OCI-LY7 (cell line): ENCODE measurements at regions not wholly inside any gene's neighbourhood (a gene's known extent, or its start where the extent isn't known, plus 50 kb on each side); places are given as distances from the start of the nearest gene placed in this dataset.

Source experiments
- BruUV-seq: library from RNA; stranded (reverse); fragments of 400-500 nt; replicated peaks from 2 replicates; lab custom pipeline; 2021; lab: Mats Ljungman, UMichigan
- CTCF ChIA-PET: fragments of 300-600 bp; sonication (Branson Sonifier 250); formaldehyde crosslinking; loops from one replicate; lab custom pipeline; 2022; ENCODE audit warnings: antibody characterized with exemption; ENCODE audit not compliant: unreplicated experiment; lab: Charles Lee
- POLR2A ChIA-PET: fragments of 300-600 bp; sonication (Branson Sonifier 250); formaldehyde crosslinking; loops from one replicate; lab custom pipeline; 2022; ENCODE audit warnings: antibody characterized with exemption; lab: Charles Lee
- DNase-seq: peaks from one replicate; pipeline ENCODE4 v3.0.0-alpha.2; 2015; ENCODE audit warnings: low spot score
- H2AFZ ChIP-seq: fragments of 200-600 bp; sonication (generic), shearing (Covaris generic); 2 replicates; pipeline ENCODE4 v1.6.1; 2014; ENCODE audit warnings: mild to moderate bottlenecking, antibody characterized with exemption, low read length, moderate library complexity
- H3K27ac ChIP-seq: fragments of 200-600 bp; sonication (generic); 2 replicates; pipeline ENCODE4 v1.5.1; 2014; ENCODE audit warnings: mixed run types, low read depth, mild to moderate bottlenecking, moderate library complexity, low read length, inconsistent platforms; ENCODE audit not compliant: poor library complexity, severe bottlenecking
- H3K36me3 ChIP-seq: fragments of 200-600 bp; sonication (generic); 2 replicates; pipeline ENCODE4 v1.6.1; 2014; ENCODE audit warnings: mild to moderate bottlenecking, antibody characterized with exemption, low read length, moderate library complexity, mixed read lengths; ENCODE audit not compliant: insufficient read depth
- H3K4me1 ChIP-seq: fragments of 200-600 bp; sonication (generic); 2 replicates; pipeline ENCODE4 v1.5.1; 2014; ENCODE audit warnings: mild to moderate bottlenecking, low read length; ENCODE audit not compliant: insufficient read depth, poor library complexity, severe bottlenecking
- H3K4me2 ChIP-seq: fragments of 200-600 bp; sonication (generic); 2 replicates; pipeline ENCODE4 v1.6.1; 2014; ENCODE audit warnings: mild to moderate bottlenecking, low read length
- H3K4me3 ChIP-seq: fragments of 200-600 bp; sonication (generic); 2 replicates; pipeline ENCODE4 v1.5.1; 2014; ENCODE audit warnings: mild to moderate bottlenecking, low read depth, low read length; ENCODE audit not compliant: poor library complexity, severe bottlenecking
- H3K79me2 ChIP-seq: fragments of 200-600 bp; sonication (generic); 2 replicates; pipeline ENCODE4 v1.6.1; 2016; ENCODE audit warnings: low read depth, mild to moderate bottlenecking, low read length, moderate library complexity, mixed read lengths; ENCODE audit not compliant: insufficient read depth
- H3K9me2 ChIP-seq: fragments of 200-600 bp; sonication (generic); 2 replicates; pipeline ENCODE4 v1.6.1; 2016; ENCODE audit warnings: mild to moderate bottlenecking, low read length, mixed read lengths; ENCODE audit not compliant: insufficient read depth
- H3K9me3 ChIP-seq: fragments of 200-600 bp; sonication (generic); 2 replicates; pipeline ENCODE4 v1.6.1; 2014; ENCODE audit warnings: mild to moderate bottlenecking, mixed run types, low read length, mixed read lengths
- H4K20me1 ChIP-seq: fragments of 200-600 bp; sonication (generic); 2 replicates; pipeline ENCODE4 v1.6.1; 2014; ENCODE audit warnings: mild to moderate bottlenecking, antibody characterized with exemption, low read length, moderate library complexity, mixed read lengths; ENCODE audit not compliant: insufficient read depth
- CTCF ChIP-seq: fragments of 200-600 bp; sonication (generic); conservative IDR thresholded peaks from 2 replicates; pipeline ENCODE4 v1.5.1; 2014; ENCODE audit warnings: mild to moderate bottlenecking, antibody characterized with exemption, low read length, moderate library complexity, mixed read lengths
- EZH2phosphoT487 ChIP-seq: fragments of 200-600 bp; sonication (generic); IDR thresholded peaks from 2 replicates; pipeline ENCODE4 v1.6.1; 2018; ENCODE audit warnings: low read depth, borderline replicate concordance, mild to moderate bottlenecking, mixed run types, antibody characterized with exemption, low read length, moderate library complexity, mixed read lengths
- intact Hi-C: fragments of 100-400 bp; cut with micrococcal nuclease; formaldehyde crosslinking; loops from one replicate; pipeline ENCODE4 v1.10.0; 2022; ENCODE audit not compliant: unreplicated experiment

GRCh38 chr6:9064156-9064555, 628.8 kb upstream of the SLC35B3 start:
- intact Hi-C loops, result no loop called here
- Histone ChIP-seq H3K79me2 (no peaks in the 10 kb centered on the region), H3K4me3 (no peak overlapping the region), H2AFZ (no peak overlapping the region), H3K9me3 (no peaks in the 10 kb centered on the region), H3K4me1 (no peaks in the 10 kb centered on the region), H4K20me1 (no peaks in the 10 kb centered on the region), H3K36me3 (no peaks in the 10 kb centered on the region), H3K9me2 (no peaks in the 10 kb centered on the region), H3K27ac (no peak overlapping the region), H3K4me2 (no peak overlapping the region)
- CTCF ChIA-PET, result no interaction called here
- no peak for DNase-seq
- no TSS peak for BruUV-seq
- TF ChIP-seq CTCF (no peak), EZH2phosphoT487 (no peak)
- POLR2A ChIA-PET, result interaction anchor here (0.6 kb wide), 1 partner anchor 1977 kb away, joined by 3 read pairs; no protein-coding TSS in a partner anchor

- H3K79me2 ChIP-seq, result no peaks in the 10 kb centered on the region
- no peaks in the 10 kb centered on the region for H3K4me1 ChIP-seq
- no peaks in the 10 kb centered on the region for H3K9me3 ChIP-seq
- H3K4me3 ChIP-seq, result no peak overlapping the region
- ChIA-PET POLR2A (interaction anchor here (0.6 to 0.7 kb wide), 3 partner anchors 151 to 1918 kb away, joined by 3 to 4 read pairs (median 3); no protein-coding TSS in a partner anchor), CTCF (no interaction called here)
- no peaks in the 10 kb centered on the region for H3K9me2 ChIP-seq
- H3K36me3 ChIP-seq, result no peaks in the 10 kb centered on the region
- no peak overlapping the region for H3K27ac ChIP-seq
- H2AFZ ChIP-seq, result no peak overlapping the region
- TF ChIP-seq EZH2phosphoT487 (no peak), CTCF (no peak)
- H3K4me2 ChIP-seq, result no peak overlapping the region
- intact Hi-C loops, result no loop called here
- BruUV-seq, result no TSS peak
- no peaks in the 10 kb centered on the region for H4K20me1 ChIP-seq
- DNase-seq, result no peak
Measured at GRCh38 chr6:9062596-9062995, 627.3 kb upstream of the SLC35B3 start.

- DNase-seq, result no peak
- no peaks in the 10 kb centered on the region for H3K9me2 ChIP-seq
- H3K27ac ChIP-seq, result no peak overlapping the region
- intact Hi-C loops, result no loop called here
- CTCF ChIA-PET, result no interaction called here
- H3K4me3 ChIP-seq, result no peak overlapping the region
- no peaks in the 10 kb centered on the region for H3K4me1 ChIP-seq
- POLR2A ChIA-PET, result no interaction called here
- no peak overlapping the region for H3K4me2 ChIP-seq
- no peaks in the 10 kb centered on the region for H4K20me1 ChIP-seq
- no peak overlapping the region for H2AFZ ChIP-seq
- no peaks in the 10 kb centered on the region for H3K36me3 ChIP-seq
- H3K9me3 ChIP-seq, result no peaks in the 10 kb centered on the region
- H3K79me2 ChIP-seq, result no peaks in the 10 kb centered on the region
- BruUV-seq, result no TSS peak
- TF ChIP-seq CTCF, result no peak
Measured at GRCh38 chr6:9057937-9058336, 622.6 kb upstream of the SLC35B3 start.
